ENCODE measurements at regions not wholly inside any gene's neighbourhood (a gene's known extent, or its start where the extent isn't known, plus 50 kb on each side); places are given as distances from the start of the nearest gene placed in this dataset.

DNA sequence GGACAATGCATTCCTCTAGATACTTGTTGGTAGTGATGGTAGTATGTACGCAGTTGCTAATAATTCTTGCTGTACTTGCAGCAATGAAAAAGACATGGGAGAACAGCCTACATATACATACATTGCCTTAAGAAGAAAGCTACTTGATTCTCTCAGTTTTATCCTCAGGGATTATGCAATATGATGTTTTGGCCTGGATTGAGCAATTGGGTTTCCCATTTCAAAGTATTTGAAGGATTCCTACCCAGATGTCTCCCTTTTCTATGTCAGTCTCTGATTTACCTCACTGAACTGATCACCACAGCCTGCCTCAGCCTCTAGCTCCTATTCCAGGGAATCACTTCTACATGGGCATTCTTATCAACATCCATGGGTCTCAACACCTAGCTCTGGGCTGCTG is 210.1 kb upstream of the CDH10 start:
- TF ChIP-seq CTCF (IDR thresholded peaks at IDR 0.05; ENCODE audit: insufficient read depth, low read length, poor library complexity, severe bottlenecking) (no peak), EZH2phosphoT487 (conservative IDR thresholded peaks at IDR 0.05; ENCODE audit: low read length) (no peak)

Data from SU-DHL-6 (cell line).